K562 (cell line): ENCODE measurements at regions not wholly inside any gene's neighbourhood (a gene's known extent, or its start where the extent isn't known, plus 50 kb on each side); places are given as distances from the start of the nearest gene placed in this dataset.

Source experiments
- CTCF ChIP-seq, 3 experiments: IDR thresholded peaks in 2 of 3; conservative IDR thresholded peaks in 1 of 3; 2 replicates each; pipeline ENCODE4 v1.5.1; 2011 to 2012; ENCODE audit warnings: low read length in 3 of 3, mild to moderate bottlenecking in 3 of 3, control low read depth in 2 of 3, improper control_type of control experiment in 1 of 3, inconsistent platforms in 1 of 3, low read depth in 1 of 3, mixed read lengths in 1 of 3, moderate library complexity in 1 of 3; ENCODE audit not compliant: insufficient read depth in 2 of 3
- EP300 ChIP-seq: IDR thresholded peaks from 2 replicates; pipeline ENCODE4 v1.6.1; 2012; ENCODE audit warnings: low read length, improper control_type of control experiment
- GABPA ChIP-seq: fragments of 200-800 bp; sonication (Bioruptor generic); conservative IDR thresholded peaks from 2 replicates; pipeline ENCODE4 v1.6.1; 2016; ENCODE audit warnings: low read depth, missing genetic modification characterization, missing compliant biosample characterization
- HDGF ChIP-seq: fragments of 450-650 bp; IDR thresholded peaks from 2 replicates; pipeline ENCODE4 v1.6.1; 2016
- SMARCA5 ChIP-seq: fragments of 450-650 bp; IDR thresholded peaks from 2 replicates; pipeline ENCODE4 v1.6.1; 2016
- STAT6 ChIP-seq: sonication (generic); formaldehyde crosslinking; IDR thresholded peaks from 2 replicates; pipeline ENCODE4 v1.8.1; 2023; ENCODE audit warnings: mild to moderate bottlenecking, missing genetic modification reagents
- XRCC4 ChIP-seq: IDR thresholded peaks from one replicate; pipeline ENCODE4 v1.6.1; 2011; ENCODE audit not compliant: insufficient read depth, insufficient read length; ENCODE audit errors: extremely low read depth
- ZNF79 ChIP-seq: fragments of 250-450 bp; sonication (Bioruptor Pico); IDR thresholded peaks from 2 replicates; pipeline ENCODE4 v1.4.0; 2020; ENCODE audit warnings: low read depth, mild to moderate bottlenecking, moderate library complexity

GRCh38 chr4:42330002-42330592, 67.2 kb upstream of the SHISA3 start:
- TF ChIP-seq CTCF (IDR thresholded peaks at IDR 0.05 in 2 of 3, conservative IDR thresholded peaks at IDR 0.05 in 1 of 3; ENCODE audit: insufficient read depth in 2 of 3, low read depth in 1 of 3, low read length in 3 of 3) (no peak), ZNF79 (no peak), EP300 (no peak), HDGF (no peak), XRCC4 (no peak), STAT6 (CRISPR knock-in tag) (no peak), GABPA (no peak), SMARCA5 (no peak)
